ENCODE measurements at regions not wholly inside any gene's neighbourhood (a gene's known extent, or its start where the extent isn't known, plus 50 kb on each side); places are given as distances from the start of the nearest gene placed in this dataset.

GRCh38 chr1:4046836-4047461 lies 146.9 kb upstream of the C1orf174 start:
- no peak for DNase-seq

GRCh38 chr1:4047666-4048065 lies 147.6 kb upstream of the C1orf174 start:
- no peak for DNase-seq

- DNase-seq, result no peak
Measured at GRCh38 chr1:4048076-4048475, 148.0 kb upstream of the C1orf174 start.

GRCh38 chr1:4048921-4049320 lies 148.8 kb upstream of the C1orf174 start:
- DNase-seq, result no peak

- no peak for DNase-seq
Measured at GRCh38 chr1:4050998-4051397, 150.9 kb upstream of the C1orf174 start.

GRCh38 chr1:4052657-4053056 lies 152.6 kb upstream of the C1orf174 start:
- no peak for DNase-seq

- DNase-seq, result no peak
Measured at GRCh38 chr1:4053160-4053748, 153.2 kb upstream of the C1orf174 start.

GRCh38 chr1:4053774-4054173 lies 153.7 kb upstream of the C1orf174 start:
- no peak for DNase-seq

GRCh38 chr1:4055294-4055967 lies 155.4 kb upstream of the C1orf174 start:
- no peak for DNase-seq

GRCh38 chr1:4056422-4056821 lies 156.3 kb upstream of the C1orf174 start:
- DNase-seq, result no peak

- no peak for DNase-seq
Measured at GRCh38 chr1:4056989-4057388, 156.9 kb upstream of the C1orf174 start.

- no peak for DNase-seq
Measured at GRCh38 chr1:4057603-4058002, 157.5 kb upstream of the C1orf174 start.

- DNase-seq, result no peak
Measured at GRCh38 chr1:4058122-4058521, 158.1 kb upstream of the C1orf174 start.

- DNase-seq, result no peak
Measured at GRCh38 chr1:4058706-4059105, 158.6 kb upstream of the C1orf174 start.

GRCh38 chr1:4059270-4059669 lies 159.2 kb upstream of the C1orf174 start:
- DNase-seq, result no peak

- no peak for DNase-seq
Measured at GRCh38 chr1:4060850-4061249, 160.8 kb upstream of the C1orf174 start.

GRCh38 chr1:4061521-4062031 lies 161.5 kb upstream of the C1orf174 start:
- no peak for DNase-seq

- DNase-seq, result no peak
Measured at GRCh38 chr1:4062041-4062440, 162.0 kb upstream of the C1orf174 start.

- DNase-seq, result no peak
Measured at GRCh38 chr1:4062560-4062959, 162.5 kb upstream of the C1orf174 start.

- DNase-seq, result no peak
Measured at GRCh38 chr1:4062992-4063391, 162.9 kb upstream of the C1orf174 start.

GRCh38 chr1:4063516-4063915 lies 163.4 kb upstream of the C1orf174 start:
- DNase-seq, result no peak

- DNase-seq, result no peak
Measured at GRCh38 chr1:4064150-4064889, 164.2 kb upstream of the C1orf174 start.

- DNase-seq, result no peak
Measured at GRCh38 chr1:4066860-4067599, 167.0 kb upstream of the C1orf174 start.
